ENCODE measurements at regions not wholly inside any gene's neighbourhood (a gene's known extent, or its start where the extent isn't known, plus 50 kb on each side); places are given as distances from the start of the nearest gene placed in this dataset.
"Not testable (repeated sequence)": the region's sequence is repeated elsewhere in the genome, so short reads cannot be mapped to it uniquely, and the experiment has no call there.

GRCh38 chr6:164700497-164700896 lies 608.9 kb downstream of the C6orf118 start:
- no peak for DNase-seq (ENCODE audit: low read depth in 2 of 2)

DNA sequence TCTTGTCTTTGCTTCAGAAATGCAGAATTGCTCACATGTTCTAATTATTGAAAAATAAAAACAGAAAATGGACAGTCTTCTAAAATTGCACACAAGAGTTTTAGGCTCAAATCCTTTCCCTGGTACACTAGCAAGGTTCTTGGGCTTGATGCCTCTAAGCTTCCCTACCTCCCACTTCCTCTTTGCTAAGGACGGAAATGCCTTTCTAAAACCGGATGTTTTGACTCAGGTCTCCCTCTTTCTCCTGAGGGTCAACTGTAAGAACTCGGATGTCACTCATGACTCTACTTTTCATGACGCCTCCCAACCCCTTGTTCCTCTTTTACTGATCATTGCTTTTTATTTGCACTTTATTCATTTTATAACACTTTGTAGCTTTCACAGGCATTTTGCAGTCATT lies 613.5 kb downstream of the C6orf118 start:
- no peak for DNase-seq (ENCODE audit: low read depth in 2 of 2)

DNA sequence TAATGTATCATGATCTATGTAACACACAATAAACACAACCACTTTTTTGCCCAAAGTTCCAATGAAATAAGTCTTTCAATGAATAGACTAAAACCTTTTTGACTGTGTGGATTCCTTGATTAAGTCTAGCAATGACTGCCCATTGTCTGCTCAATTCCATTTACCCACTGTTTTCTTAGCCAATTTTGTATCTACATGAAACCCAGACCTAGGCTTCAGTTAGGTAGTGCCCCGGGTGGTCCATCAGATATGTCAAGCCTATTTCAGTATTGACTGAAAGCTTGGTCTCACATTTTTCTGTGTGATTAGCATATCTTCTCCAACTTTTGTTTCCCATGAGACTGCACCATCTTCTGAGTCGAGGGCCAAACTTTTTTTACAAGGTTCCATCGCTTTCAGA lies 615.0 kb downstream of the C6orf118 start:
- no peak for DNase-seq (ENCODE audit: low read depth in 2 of 2)

GRCh38 chr6:164693944-164694343 lies 615.5 kb downstream of the C6orf118 start:
- DNase-seq (ENCODE audit: low read depth in 2 of 2): no peak

GRCh38 chr6:164692772-164693510 lies 616.5 kb downstream of the C6orf118 start:
- DNase-seq (ENCODE audit: low read depth in 2 of 2): no peak

GRCh38 chr6:164690702-164691500 lies 618.5 kb downstream of the C6orf118 start:
- no peak for DNase-seq (ENCODE audit: low read depth in 2 of 2)

GRCh38 chr6:164690241-164690640 lies 619.2 kb downstream of the C6orf118 start:
- DNase-seq (ENCODE audit: low read depth in 2 of 2): no peak

- DNase-seq (ENCODE audit: low read depth in 2 of 2): no peak
Measured at GRCh38 chr6:164665328-164665727, 644.1 kb downstream of the C6orf118 start.

- DNase-seq (ENCODE audit: low read depth in 2 of 2): no peak
Measured at GRCh38 chr6:164663634-164664033, 645.8 kb downstream of the C6orf118 start.

DNA sequence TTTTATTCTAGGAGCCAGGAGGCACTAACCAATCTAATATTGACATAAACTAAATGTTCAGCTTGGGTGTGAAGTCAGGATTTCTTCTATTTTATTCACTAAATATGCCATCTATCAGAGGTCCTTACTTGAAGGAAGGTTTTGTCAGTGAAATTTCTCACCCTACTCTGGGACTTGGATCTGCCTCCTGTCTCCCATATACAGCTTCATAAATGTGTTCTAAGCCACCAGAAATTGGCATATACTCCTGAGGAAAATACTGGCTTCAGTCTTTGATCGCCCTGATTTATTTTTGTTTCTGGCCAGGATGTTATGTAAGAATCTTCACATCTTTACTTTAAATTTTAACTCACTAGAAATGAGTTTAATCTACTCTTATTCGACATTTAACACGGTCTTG lies 647.7 kb downstream of the C6orf118 start:
- no peak for DNase-seq (ENCODE audit: low read depth in 2 of 2)

GRCh38 chr6:164660781-164661180 lies 648.6 kb downstream of the C6orf118 start:
- DNase-seq (ENCODE audit: low read depth in 2 of 2): no peak

DNA sequence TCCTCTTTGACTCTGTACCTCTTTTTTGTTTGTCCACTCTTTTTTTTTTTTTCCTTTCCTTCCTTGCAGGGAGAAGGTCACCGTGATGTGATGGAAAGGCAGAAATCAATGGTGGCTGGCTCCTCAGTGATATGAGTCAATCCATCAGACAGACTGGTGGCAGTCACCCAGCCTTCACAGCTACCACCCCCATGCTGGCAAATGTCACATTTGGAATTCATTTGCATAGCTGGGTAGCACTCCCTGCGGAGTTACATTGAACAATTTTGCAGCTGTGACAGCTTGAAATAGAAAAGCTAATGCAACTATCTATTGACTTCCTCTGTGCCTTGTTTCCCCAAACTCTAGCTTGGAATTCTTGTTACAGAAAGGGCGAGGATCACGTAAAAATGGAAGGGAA lies 668.4 kb downstream of the C6orf118 start:
- no peak for DNase-seq (ENCODE audit: low read depth in 2 of 2)

GRCh38 chr6:164628302-164628931 lies 681.0 kb downstream of the C6orf118 start:
- DNase-seq (ENCODE audit: low read depth in 2 of 2): no peak

DNA sequence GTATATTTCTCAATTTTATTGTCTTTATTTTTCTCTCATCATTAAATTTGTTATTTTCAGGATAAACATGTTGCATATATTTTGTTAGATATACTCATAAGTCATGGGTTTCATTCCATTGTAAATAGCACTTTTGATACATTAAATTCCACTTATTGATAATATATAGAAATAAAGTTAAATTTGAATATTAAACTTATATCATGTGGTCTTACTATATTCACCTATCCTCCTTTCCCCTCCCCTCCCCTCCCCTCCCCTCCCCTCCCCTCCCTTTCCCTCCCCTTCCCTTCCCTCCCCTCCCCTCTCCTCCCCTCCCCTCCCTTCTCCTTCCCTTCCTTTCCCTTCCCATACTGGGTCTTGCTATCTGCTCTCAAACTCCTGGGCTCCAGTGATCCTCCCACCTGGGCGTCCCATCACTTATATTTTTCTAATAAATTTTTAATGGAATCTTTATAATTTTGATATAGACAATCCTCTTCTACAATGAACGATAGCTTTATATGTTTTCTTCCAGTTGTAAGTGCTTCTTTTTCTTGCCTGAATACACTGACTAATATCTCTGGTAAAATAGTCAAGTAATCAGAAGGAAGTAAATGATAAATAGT lies 692.4 kb downstream of the C6orf118 start:
- DNase-seq (ENCODE audit: low read depth in 2 of 2): no peak

DNA sequence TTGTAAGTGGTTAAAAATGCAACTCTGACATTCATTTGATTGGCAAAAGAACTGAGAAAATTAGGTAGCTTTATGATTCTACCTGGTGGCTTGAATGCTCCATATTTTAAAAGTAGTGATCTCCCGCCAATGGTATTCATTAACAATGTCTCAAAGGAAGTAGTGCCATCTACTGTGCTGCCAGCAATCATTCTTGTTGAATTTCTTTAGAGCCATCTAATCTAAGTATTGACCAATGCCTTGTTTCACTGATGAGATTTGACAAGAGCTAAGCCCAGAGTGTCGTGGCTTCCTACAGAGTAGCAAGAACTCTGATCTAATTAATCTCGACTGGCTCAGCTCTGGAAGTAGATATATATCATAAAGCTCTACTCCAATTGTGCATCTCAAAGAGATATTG lies 696.7 kb downstream of the C6orf118 start:
- no peak for DNase-seq (ENCODE audit: low read depth in 2 of 2)

DNA sequence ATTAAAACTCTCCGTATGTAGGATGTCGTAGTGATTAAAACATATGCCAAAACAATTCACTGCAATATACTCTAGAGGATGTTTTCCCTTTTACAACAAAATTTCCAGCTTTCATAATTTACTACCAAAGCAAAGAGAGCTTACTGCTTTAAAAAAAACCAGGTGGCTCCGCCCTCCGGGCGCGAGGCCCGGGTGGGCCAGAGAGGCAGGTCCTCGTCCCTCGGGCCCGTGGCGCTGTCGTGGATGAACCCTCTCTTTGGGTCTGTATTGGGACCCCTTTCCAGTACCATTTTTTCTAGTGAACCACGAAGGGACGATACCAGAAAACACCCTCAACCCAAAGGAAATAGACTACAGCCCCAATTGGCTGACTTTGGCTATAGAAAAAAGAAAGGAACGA lies 698.5 kb downstream of the C6orf118 start:
- DNase-seq (ENCODE audit: low read depth in 2 of 2): not testable (repeated sequence)

GRCh38 chr6:164602415-164602814 lies 707.0 kb downstream of the C6orf118 start:
- DNase-seq (ENCODE audit: low read depth in 2 of 2): not testable (repeated sequence)

GRCh38 chr6:164581563-164581962 lies 727.8 kb downstream of the C6orf118 start:
- DNase-seq (ENCODE audit: low read depth in 2 of 2): no peak

- no peak for DNase-seq (ENCODE audit: low read depth in 2 of 2)
Measured at GRCh38 chr6:164579035-164579434, 730.4 kb downstream of the C6orf118 start.

DNA sequence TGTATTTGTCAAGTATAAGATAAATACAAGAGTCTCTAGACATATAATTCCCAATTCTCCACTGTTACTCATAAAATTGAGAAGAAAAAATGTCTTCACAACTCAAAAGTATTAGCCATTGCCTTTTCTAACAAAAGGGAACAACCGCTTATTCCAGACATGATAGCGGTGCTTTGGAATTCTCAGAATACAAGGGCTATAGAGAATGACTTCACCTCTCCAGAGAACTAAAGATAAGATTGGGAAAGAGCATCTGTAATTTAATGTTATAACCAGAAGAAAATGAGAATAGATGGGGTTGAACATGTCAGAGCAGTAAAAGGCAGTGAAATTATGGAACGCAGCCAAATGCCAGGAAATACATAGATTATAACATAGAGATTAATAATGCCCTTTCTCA lies 730.8 kb downstream of the C6orf118 start:
- DNase-seq (ENCODE audit: low read depth in 2 of 2): no peak

DNA sequence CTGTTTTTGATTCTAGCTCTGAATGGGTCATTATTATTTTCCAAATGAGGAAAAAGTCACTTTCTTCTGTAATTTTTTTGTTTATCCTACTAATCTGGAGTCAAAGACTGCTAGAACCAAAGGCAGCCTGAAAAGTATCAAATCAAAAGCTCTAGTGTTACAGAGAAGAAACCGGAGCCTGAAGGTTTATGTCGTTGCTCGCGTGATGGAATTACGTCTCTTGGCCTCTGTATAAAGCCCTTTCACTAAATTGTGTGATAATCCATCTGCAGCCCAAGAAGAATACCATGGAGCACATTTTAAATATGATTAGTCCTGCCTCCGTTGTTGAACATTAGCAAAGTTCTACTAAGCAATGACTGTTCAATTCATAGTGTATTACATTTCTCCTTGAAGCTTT lies 738.6 kb downstream of the C6orf118 start:
- no peak for DNase-seq (ENCODE audit: low read depth in 2 of 2)

DNA sequence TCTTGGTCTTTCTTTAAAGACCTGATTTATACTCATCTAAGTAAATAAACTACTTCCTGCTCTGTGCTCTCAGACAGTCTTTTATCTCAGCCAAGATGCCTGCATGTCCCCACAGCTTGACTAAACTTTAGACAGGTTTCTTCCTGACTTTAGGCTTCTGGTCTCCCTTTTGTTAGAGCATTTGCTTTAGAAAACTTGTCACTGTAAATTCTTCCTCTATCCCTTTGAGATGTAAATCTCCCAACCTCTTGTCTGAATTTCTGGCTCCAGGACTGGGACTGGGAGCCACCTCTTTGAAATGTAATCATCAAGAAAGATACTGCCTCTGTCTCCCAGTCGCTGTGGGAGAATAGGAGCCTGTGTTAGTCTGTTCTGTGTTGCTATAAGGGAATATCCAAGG lies 739.9 kb downstream of the C6orf118 start:
- DNase-seq (ENCODE audit: low read depth in 2 of 2): no peak
